ENCODE measurements at regions not wholly inside any gene's neighbourhood (a gene's known extent, or its start where the extent isn't known, plus 50 kb on each side); places are given as distances from the start of the nearest gene placed in this dataset.

- TF ChIP-seq CTCF (IDR thresholded peaks at IDR 0.05) (no peak), ZFX (IDR thresholded peaks at IDR 0.05; ENCODE audit: borderline replicate concordance) (no peak)
These were observed 179.6 kb downstream of the LMO4 start for GRCh38 chr1:87508247-87508787.
